ENCODE measurements at regions not wholly inside any gene's neighbourhood (a gene's known extent, or its start where the extent isn't known, plus 50 kb on each side); places are given as distances from the start of the nearest gene placed in this dataset.
"Not testable (repeated sequence)": the region's sequence is repeated elsewhere in the genome, so short reads cannot be mapped to it uniquely, and the experiment has no call there.

GRCh38 chr4:97013711-97014110 lies 1129.6 kb downstream of the STPG2 start:
- Mint-ChIP-seq H3K4me3 (no peak overlapping the region), H3K4me1 (ENCODE audit: low read depth) (no peaks in the 10 kb centered on the region), H3K27ac (no peak overlapping the region), H3K27me3 (no peaks in the 10 kb centered on the region), H3K36me3 (ENCODE audit: low read depth) (no peaks in the 10 kb centered on the region), H3K9me3 (peaks cover 2% of the 10 kb centered on the region)
- ChIA-PET CTCF (no interaction called here), POLR2A (no interaction called here)
- no peak for ATAC-seq
- no peak for DNase-seq
- intact Hi-C loops (cut with micrococcal nuclease) = no loop called here
- TF ChIP-seq CTCF (IDR thresholded peaks at IDR 0.05) = no peak

- no peak overlapping the region for H3K4me3 Mint-ChIP-seq
- H3K4me1 Mint-ChIP-seq (ENCODE audit: low read depth) = no peaks in the 10 kb centered on the region
- no peak for ATAC-seq
- no peaks in the 10 kb centered on the region for H3K36me3 Mint-ChIP-seq (ENCODE audit: low read depth)
- no peaks in the 10 kb centered on the region for H3K27me3 Mint-ChIP-seq
- no peak for DNase-seq
- no peak overlapping the region for H3K27ac Mint-ChIP-seq
- H3K9me3 Mint-ChIP-seq = no peaks in the 10 kb centered on the region
- intact Hi-C loops (cut with micrococcal nuclease) = no loop called here
- ChIA-PET CTCF (no interaction called here), POLR2A (no interaction called here)
- TF ChIP-seq CTCF (IDR thresholded peaks at IDR 0.05) = no peak
These were observed 1128.0 kb downstream of the STPG2 start for GRCh38 chr4:97015301-97015700.

GRCh38 chr4:97016186-97016907 lies 1126.9 kb downstream of the STPG2 start:
- DNase-seq (no peak), ATAC-seq (no peak)
- H3K9me3 Mint-ChIP-seq = no peaks in the 10 kb centered on the region
- H3K4me1 Mint-ChIP-seq (ENCODE audit: low read depth) = no peaks in the 10 kb centered on the region
- H3K27ac Mint-ChIP-seq = no peak overlapping the region
- TF ChIP-seq CTCF (IDR thresholded peaks at IDR 0.05) = no peak
- H3K36me3 Mint-ChIP-seq (ENCODE audit: low read depth) = no peaks in the 10 kb centered on the region
- POLR2A ChIA-PET = no interaction called here
- CTCF ChIA-PET = no interaction called here
- intact Hi-C loops (cut with micrococcal nuclease) = no loop called here
- H3K27me3 Mint-ChIP-seq = no peaks in the 10 kb centered on the region
- no peak overlapping the region for H3K4me3 Mint-ChIP-seq

GRCh38 chr4:97027728-97028410 lies 1115.4 kb downstream of the STPG2 start:
- H3K27me3 Mint-ChIP-seq = no peaks in the 10 kb centered on the region
- H3K36me3 Mint-ChIP-seq (ENCODE audit: low read depth) = no peaks in the 10 kb centered on the region
- no peak overlapping the region for H3K27ac Mint-ChIP-seq
- intact Hi-C loops (cut with micrococcal nuclease) = no loop called here
- ATAC-seq (no peak), DNase-seq (no peak)
- H3K9me3 Mint-ChIP-seq = peaks cover 2% of the 10 kb centered on the region
- no peak for TF ChIP-seq CTCF (IDR thresholded peaks at IDR 0.05)
- POLR2A ChIA-PET = no interaction called here
- CTCF ChIA-PET = no interaction called here
- no peak overlapping the region for H3K4me3 Mint-ChIP-seq
- H3K4me1 Mint-ChIP-seq (ENCODE audit: low read depth) = no peaks in the 10 kb centered on the region

GRCh38 chr4:97028785-97029184 lies 1114.5 kb downstream of the STPG2 start:
- ChIA-PET CTCF (no interaction called here), POLR2A (no interaction called here)
- no peak for TF ChIP-seq CTCF (IDR thresholded peaks at IDR 0.05)
- intact Hi-C loops (cut with micrococcal nuclease) = no loop called here
- Mint-ChIP-seq H3K4me1 (ENCODE audit: low read depth) (no peaks in the 10 kb centered on the region), H3K9me3 (no peaks in the 10 kb centered on the region), H3K36me3 (ENCODE audit: low read depth) (no peaks in the 10 kb centered on the region), H3K27me3 (no peaks in the 10 kb centered on the region), H3K27ac (no peak overlapping the region), H3K4me3 (no peak overlapping the region)
- DNase-seq (no peak), ATAC-seq (no peak)

GRCh38 chr4:97037411-97038145 lies 1105.7 kb downstream of the STPG2 start:
- H3K27me3 Mint-ChIP-seq; POLR2A ChIA-PET; ATAC-seq; H3K36me3 Mint-ChIP-seq (ENCODE audit: low read depth); H3K27ac Mint-ChIP-seq; H3K9me3 Mint-ChIP-seq; intact Hi-C loops (cut with micrococcal nuclease); DNase-seq; CTCF ChIA-PET; H3K4me1 Mint-ChIP-seq (ENCODE audit: low read depth); H3K4me3 Mint-ChIP-seq: not testable (repeated sequence)
